GM18873 (cell line): ENCODE measurements at regions not wholly inside any gene's neighbourhood (a gene's known extent, or its start where the extent isn't known, plus 50 kb on each side); places are given as distances from the start of the nearest gene placed in this dataset.

ENCODE experiments used
- ATAC-seq: cut with Tn5 transposase; IDR thresholded peaks from one replicate; pipeline ENCODE4 v1.9.1; 2021; ENCODE audit warnings: mild to moderate bottlenecking, moderate library complexity, moderate number of reproducible peaks; ENCODE audit not compliant: unreplicated experiment, low FRiP score

DNA sequence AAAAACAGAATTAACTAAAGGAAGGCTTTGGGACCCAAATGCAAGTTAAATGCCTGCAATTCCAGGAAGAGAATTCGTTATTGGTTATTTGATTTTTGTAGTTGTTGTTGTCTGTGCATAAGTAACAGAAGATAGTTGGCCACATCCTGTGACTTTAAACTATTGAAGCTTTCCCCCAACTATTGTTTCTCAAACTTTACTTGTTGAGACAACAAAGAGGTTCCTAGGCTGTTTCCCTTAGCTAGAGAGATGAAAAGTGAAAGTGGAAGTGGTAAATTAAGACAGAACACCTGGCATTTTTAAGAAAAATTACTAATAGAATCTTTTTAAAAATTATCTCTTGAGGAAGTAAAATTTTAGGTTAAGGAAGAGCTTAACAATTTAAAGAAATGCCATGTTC lies 525.2 kb downstream of the PKHD1 start:
- ATAC-seq: peak; percentile 80
